ENCODE measurements at regions not wholly inside any gene's neighbourhood (a gene's known extent, or its start where the extent isn't known, plus 50 kb on each side); places are given as distances from the start of the nearest gene placed in this dataset.

DNA sequence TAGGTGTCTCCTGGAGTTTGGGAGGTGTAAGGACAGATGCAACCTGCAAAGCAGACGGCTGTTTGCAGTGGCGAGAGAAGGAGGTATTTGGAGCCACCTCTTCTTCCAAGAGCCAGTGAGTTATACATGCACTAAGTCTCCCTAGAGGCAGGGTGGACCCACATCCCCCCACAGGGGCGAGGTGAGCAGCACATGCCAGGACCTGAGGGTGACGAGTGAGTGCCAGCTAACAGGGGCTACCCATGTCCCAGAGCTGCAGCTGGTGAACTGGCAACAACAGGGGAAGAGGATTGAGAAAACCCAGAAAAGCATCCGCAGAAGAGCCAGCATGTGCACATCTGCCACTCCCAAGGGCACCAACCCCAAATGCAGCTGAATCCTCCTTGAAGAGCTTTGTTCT is 95.1 kb downstream of the CD83 start:
- Histone ChIP-seq H3K27ac (ENCODE audit: low read depth) (no peak overlapping the region), H3K79me2 (replicated peaks; ENCODE audit: insufficient read depth) (no peaks in the 10 kb centered on the region; the same call in 1 of the 2 replicates), H3K4me3 (no peak overlapping the region), H3F3A (replicated peaks; ENCODE audit: low read depth) (peaks cover 11% of the 10 kb centered on the region), H3K4me1 (ENCODE audit: insufficient read depth) (peaks cover 14% of the 10 kb centered on the region), H4K20me1 (replicated peaks; ENCODE audit: insufficient read depth) (no peaks in the 10 kb centered on the region), H3K27me3 (ENCODE audit: insufficient read depth) (peaks cover 13% of the 10 kb centered on the region; the same call in 1 of the 2 replicates), H3K4me2 (no peak overlapping the region), H2AFZ (no peak overlapping the region), H3K9me2 (ENCODE audit: insufficient read depth) (peaks cover 15% of the 10 kb centered on the region; the same call in 1 of the 2 replicates), H3K36me3 (ENCODE audit: insufficient read depth) (no peaks in the 10 kb centered on the region; the same call in 1 of the 2 replicates)
- Mint-ChIP-seq H3K4me3 (no peak overlapping the region), H3K27me3 (ENCODE audit: insufficient read depth, low read depth, poor library complexity) (peaks cover 20% of the 10 kb centered on the region), H3K36me3 (ENCODE audit: low read depth) (peaks cover 16% of the 10 kb centered on the region), H3K9me3 (peaks cover 20% of the 10 kb centered on the region), H3K27ac (no peak overlapping the region), H3K4me1 (peaks cover 14% of the 10 kb centered on the region)
- TF ChIP-seq STAT1 (IDR thresholded peaks at IDR 0.05; ENCODE audit: unreplicated experiment), result no peak
- no peak for TF ChIP-seq EZH2phosphoT487 (IDR thresholded peaks at IDR 0.05; ENCODE audit: unreplicated experiment)
- no peak for TF ChIP-seq EZH2 (IDR thresholded peaks at IDR 0.05; ENCODE audit: low read depth, unreplicated experiment)
- TF ChIP-seq NANOG (IDR thresholded peaks at IDR 0.05; ENCODE audit: borderline replicate concordance), result no peak
- TF ChIP-seq ZNF331 (CRISPR knock-in tag; IDR thresholded peaks at IDR 0.05; ENCODE audit: low read depth), result no peak
- no peak for TF ChIP-seq POLR2AphosphoS5 (IDR thresholded peaks at IDR 0.05; ENCODE audit: low read depth)
- no peak for TF ChIP-seq JUNB (IDR thresholded peaks at IDR 0.05; ENCODE audit: unreplicated experiment)
- TF ChIP-seq, protein P1, sequence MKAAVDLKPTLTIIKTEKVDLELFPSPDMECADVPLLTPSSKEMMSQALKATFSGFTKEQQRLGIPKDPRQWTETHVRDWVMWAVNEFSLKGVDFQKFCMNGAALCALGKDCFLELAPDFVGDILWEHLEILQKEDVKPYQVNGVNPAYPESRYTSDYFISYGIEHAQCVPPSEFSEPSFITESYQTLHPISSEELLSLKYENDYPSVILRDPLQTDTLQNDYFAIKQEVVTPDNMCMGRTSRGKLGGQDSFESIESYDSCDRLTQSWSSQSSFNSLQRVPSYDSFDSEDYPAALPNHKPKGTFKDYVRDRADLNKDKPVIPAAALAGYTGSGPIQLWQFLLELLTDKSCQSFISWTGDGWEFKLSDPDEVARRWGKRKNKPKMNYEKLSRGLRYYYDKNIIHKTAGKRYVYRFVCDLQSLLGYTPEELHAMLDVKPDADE (IDR thresholded peaks at IDR 0.05), result no peak
- no peak for TF ChIP-seq ZNF114 (CRISPR knock-in tag; IDR thresholded peaks at IDR 0.05)
- no peak for TF ChIP-seq CREB1 (CRISPR knock-in tag; IDR thresholded peaks at IDR 0.05; ENCODE audit: low read depth)
- TF ChIP-seq, protein P2, sequence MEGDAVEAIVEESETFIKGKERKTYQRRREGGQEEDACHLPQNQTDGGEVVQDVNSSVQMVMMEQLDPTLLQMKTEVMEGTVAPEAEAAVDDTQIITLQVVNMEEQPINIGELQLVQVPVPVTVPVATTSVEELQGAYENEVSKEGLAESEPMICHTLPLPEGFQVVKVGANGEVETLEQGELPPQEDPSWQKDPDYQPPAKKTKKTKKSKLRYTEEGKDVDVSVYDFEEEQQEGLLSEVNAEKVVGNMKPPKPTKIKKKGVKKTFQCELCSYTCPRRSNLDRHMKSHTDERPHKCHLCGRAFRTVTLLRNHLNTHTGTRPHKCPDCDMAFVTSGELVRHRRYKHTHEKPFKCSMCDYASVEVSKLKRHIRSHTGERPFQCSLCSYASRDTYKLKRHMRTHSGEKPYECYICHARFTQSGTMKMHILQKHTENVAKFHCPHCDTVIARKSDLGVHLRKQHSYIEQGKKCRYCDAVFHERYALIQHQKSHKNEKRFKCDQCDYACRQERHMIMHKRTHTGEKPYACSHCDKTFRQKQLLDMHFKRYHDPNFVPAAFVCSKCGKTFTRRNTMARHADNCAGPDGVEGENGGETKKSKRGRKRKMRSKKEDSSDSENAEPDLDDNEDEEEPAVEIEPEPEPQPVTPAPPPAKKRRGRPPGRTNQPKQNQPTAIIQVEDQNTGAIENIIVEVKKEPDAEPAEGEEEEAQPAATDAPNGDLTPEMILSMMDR (conservative IDR thresholded peaks at IDR 0.05; ENCODE audit: low read depth in 2 of 2), result no peak
- TF ChIP-seq, protein P3, sequence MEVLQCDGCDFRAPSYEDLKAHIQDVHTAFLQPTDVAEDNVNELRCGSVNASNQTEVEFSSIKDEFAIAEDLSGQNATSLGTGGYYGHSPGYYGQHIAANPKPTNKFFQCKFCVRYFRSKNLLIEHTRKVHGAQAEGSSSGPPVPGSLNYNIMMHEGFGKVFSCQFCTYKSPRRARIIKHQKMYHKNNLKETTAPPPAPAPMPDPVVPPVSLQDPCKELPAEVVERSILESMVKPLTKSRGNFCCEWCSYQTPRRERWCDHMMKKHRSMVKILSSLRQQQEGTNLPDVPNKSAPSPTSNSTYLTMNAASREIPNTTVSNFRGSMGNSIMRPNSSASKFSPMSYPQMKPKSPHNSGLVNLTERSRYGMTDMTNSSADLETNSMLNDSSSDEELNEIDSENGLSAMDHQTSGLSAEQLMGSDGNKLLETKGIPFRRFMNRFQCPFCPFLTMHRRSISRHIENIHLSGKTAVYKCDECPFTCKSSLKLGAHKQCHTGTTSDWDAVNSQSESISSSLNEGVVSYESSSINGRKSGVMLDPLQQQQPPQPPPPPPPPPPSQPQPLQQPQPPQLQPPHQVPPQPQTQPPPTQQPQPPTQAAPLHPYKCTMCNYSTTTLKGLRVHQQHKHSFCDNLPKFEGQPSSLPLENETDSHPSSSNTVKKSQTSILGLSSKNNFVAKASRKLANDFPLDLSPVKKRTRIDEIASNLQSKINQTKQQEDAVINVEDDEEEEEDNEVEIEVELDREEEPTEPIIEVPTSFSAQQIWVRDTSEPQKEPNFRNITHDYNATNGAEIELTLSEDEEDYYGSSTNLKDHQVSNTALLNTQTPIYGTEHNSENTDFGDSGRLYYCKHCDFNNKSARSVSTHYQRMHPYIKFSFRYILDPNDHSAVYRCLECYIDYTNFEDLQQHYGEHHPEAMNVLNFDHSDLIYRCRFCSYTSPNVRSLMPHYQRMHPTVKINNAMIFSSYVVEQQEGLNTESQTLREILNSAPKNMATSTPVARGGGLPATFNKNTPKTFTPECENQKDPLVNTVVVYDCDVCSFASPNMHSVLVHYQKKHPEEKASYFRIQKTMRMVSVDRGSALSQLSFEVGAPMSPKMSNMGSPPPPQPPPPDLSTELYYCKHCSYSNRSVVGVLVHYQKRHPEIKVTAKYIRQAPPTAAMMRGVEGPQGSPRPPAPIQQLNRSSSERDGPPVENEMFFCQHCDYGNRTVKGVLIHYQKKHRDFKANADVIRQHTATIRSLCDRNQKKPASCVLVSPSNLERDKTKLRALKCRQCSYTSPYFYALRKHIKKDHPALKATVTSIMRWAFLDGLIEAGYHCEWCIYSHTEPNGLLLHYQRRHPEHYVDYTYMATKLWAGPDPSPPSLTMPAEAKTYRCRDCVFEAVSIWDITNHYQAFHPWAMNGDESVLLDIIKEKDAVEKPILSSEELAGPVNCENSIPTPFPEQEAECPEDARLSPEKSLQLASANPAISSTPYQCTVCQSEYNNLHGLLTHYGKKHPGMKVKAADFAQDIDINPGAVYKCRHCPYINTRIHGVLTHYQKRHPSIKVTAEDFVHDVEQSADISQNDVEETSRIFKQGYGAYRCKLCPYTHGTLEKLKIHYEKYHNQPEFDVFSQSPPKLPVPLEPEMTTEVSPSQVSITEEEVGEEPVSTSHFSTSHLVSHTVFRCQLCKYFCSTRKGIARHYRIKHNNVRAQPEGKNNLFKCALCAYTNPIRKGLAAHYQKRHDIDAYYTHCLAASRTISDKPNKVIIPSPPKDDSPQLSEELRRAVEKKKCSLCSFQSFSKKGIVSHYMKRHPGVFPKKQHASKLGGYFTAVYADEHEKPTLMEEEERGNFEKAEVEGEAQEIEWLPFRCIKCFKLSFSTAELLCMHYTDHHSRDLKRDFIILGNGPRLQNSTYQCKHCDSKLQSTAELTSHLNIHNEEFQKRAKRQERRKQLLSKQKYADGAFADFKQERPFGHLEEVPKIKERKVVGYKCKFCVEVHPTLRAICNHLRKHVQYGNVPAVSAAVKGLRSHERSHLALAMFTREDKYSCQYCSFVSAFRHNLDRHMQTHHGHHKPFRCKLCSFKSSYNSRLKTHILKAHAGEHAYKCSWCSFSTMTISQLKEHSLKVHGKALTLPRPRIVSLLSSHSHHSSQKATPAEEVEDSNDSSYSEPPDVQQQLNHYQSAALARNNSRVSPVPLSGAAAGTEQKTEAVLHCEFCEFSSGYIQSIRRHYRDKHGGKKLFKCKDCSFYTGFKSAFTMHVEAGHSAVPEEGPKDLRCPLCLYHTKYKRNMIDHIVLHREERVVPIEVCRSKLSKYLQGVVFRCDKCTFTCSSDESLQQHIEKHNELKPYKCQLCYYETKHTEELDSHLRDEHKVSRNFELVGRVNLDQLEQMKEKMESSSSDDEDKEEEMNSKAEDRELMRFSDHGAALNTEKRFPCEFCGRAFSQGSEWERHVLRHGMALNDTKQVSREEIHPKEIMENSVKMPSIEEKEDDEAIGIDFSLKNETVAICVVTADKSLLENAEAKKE (CRISPR knock-in tag; IDR thresholded peaks at IDR 0.05), result no peak
- TF ChIP-seq, protein P4, sequence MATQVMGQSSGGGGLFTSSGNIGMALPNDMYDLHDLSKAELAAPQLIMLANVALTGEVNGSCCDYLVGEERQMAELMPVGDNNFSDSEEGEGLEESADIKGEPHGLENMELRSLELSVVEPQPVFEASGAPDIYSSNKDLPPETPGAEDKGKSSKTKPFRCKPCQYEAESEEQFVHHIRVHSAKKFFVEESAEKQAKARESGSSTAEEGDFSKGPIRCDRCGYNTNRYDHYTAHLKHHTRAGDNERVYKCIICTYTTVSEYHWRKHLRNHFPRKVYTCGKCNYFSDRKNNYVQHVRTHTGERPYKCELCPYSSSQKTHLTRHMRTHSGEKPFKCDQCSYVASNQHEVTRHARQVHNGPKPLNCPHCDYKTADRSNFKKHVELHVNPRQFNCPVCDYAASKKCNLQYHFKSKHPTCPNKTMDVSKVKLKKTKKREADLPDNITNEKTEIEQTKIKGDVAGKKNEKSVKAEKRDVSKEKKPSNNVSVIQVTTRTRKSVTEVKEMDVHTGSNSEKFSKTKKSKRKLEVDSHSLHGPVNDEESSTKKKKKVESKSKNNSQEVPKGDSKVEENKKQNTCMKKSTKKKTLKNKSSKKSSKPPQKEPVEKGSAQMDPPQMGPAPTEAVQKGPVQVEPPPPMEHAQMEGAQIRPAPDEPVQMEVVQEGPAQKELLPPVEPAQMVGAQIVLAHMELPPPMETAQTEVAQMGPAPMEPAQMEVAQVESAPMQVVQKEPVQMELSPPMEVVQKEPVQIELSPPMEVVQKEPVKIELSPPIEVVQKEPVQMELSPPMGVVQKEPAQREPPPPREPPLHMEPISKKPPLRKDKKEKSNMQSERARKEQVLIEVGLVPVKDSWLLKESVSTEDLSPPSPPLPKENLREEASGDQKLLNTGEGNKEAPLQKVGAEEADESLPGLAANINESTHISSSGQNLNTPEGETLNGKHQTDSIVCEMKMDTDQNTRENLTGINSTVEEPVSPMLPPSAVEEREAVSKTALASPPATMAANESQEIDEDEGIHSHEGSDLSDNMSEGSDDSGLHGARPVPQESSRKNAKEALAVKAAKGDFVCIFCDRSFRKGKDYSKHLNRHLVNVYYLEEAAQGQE (IDR thresholded peaks at IDR 0.05; ENCODE audit: unreplicated experiment), result no peak
- DNase-seq (ENCODE audit: low spot score) (no peak), ATAC-seq (no peak)
